HG02610 (cell line): ENCODE measurements at regions not wholly inside any gene's neighbourhood (a gene's known extent, or its start where the extent isn't known, plus 50 kb on each side); places are given as distances from the start of the nearest gene placed in this dataset.

ENCODE experiments used
- ATAC-seq: cut with Tn5 transposase; IDR thresholded peaks from one replicate; pipeline ENCODE4 v1.9.1; 2021; ENCODE audit warnings: mild to moderate bottlenecking, moderate library complexity; ENCODE audit not compliant: unreplicated experiment

GRCh38 chr4:56209767-56210166 is 177.5 kb downstream of the AASDH start:
- no peak for ATAC-seq

GRCh38 chr4:56208103-56208502 is 179.2 kb downstream of the AASDH start:
- ATAC-seq: no peak

GRCh38 chr4:56206258-56206657 is 181.0 kb downstream of the AASDH start:
- no peak for ATAC-seq

DNA sequence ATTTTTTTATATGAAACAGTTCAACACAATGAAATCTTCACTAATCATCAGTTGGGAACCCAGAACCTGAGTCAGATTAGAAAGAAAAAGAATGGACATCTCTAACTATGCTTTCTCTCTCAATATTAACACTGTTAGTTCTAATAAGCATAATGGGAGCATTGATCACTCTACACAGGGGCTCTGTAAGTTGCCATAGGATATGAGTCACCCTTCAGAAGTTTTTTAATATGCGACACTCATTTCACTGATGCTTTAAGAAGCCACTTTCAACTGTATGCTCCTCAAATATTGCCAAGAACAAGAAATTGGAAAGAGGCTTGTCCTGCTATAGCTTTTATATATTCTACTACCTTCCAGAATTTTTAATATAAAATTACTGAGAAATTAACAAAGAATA is 187.0 kb downstream of the AASDH start:
- no peak for ATAC-seq

DNA sequence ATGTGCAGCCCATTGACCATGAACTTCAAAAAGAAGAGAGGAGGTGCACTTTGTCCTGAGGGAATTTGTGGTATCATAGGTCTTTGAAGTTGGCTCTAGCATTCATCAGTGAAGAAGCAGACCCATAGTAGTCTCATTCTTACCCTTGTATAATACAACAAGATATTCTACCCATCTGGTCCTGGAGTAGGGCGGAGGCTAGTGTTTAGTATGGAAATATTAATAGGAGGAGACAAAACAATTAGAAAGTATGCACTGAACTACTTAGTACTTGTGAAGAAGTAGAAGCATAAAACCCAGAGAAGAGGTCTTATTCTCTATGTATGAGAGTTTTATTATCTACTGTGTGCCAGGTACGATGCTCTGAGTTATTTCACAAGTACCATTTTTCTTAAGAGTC is 189.0 kb downstream of the AASDH start:
- no peak for ATAC-seq

- no peak for ATAC-seq
Measured at GRCh38 chr4:56197387-56197786, 189.9 kb downstream of the AASDH start.

GRCh38 chr4:56195025-56195424 is 192.3 kb downstream of the AASDH start:
- ATAC-seq: no peak

DNA sequence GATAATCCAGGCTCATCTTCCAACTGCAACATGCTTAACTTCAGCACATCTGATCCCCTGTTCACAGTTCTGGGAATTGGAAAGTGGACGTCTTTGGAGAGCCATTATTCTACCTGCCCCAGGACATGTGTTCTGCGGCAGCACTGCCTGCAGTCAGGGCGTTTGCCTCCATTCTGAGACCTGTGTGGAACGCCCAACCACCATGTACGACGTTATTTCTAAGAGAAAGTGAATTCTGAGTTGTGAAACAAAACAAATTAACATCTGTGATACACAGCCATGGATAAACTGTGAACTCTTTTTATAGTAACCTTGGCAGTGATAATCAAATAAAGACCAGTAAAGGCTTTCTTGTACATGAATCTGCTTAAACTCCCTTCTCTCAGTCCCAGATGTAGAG is 195.8 kb downstream of the AASDH start:
- no peak for ATAC-seq

- ATAC-seq: no peak
Measured at GRCh38 chr4:56187688-56188087, 199.6 kb downstream of the AASDH start.

DNA sequence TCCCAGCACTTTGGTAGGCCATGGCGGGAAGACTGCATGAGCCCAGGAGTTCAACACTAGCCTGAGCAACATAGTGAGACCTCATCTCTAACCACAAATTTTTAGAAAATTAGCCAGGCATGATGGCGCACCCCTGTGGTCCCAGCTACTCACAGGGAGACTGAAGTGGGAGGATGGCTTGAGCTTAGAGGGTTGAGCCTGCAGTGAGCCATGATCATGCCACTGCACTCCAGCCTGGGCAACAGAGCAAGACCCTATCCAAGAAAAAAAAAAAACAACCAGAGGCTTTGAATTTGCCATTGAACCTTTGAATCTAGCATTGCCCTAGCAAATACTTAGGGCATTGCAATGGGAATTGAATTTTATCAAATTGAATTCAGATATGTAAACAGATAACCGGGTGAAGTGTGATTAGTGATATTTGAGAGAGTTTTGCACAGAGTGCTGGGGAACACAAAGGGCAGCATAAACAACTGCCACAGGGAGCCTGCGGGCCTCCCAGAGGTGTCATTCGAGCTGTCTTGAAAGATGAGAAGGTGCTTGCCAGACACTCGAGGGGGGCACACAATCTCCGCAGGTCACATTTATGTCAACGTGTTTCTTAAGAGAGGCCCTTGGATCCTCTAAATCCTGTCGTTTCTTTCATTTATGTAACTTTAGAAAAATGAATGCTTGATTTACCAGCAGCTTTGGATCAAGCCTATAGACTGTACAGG is 200.3 kb downstream of the AASDH start:
- no peak for ATAC-seq

DNA sequence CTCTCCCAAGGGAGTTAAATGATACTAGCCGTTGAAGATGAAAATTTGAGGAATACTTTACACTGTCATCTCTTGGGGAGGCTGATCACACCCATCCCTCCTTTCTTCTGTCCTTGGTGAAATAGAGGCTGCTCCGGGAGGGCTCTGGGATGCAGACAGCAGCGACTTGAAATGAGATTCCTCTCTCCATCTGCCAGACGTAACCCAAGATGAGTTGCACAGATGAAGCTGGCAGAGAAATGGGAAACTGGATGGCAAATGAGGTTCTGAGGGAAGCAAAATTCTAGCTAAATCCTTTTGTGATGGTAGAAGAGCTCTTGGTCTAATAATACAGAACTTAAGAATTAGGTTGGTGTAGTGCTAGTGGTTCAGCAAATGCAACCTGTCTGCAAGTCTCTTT is 201.4 kb downstream of the AASDH start:
- ATAC-seq: no peak

GRCh38 chr4:56184214-56184613 is 203.1 kb downstream of the AASDH start:
- ATAC-seq: no peak

DNA sequence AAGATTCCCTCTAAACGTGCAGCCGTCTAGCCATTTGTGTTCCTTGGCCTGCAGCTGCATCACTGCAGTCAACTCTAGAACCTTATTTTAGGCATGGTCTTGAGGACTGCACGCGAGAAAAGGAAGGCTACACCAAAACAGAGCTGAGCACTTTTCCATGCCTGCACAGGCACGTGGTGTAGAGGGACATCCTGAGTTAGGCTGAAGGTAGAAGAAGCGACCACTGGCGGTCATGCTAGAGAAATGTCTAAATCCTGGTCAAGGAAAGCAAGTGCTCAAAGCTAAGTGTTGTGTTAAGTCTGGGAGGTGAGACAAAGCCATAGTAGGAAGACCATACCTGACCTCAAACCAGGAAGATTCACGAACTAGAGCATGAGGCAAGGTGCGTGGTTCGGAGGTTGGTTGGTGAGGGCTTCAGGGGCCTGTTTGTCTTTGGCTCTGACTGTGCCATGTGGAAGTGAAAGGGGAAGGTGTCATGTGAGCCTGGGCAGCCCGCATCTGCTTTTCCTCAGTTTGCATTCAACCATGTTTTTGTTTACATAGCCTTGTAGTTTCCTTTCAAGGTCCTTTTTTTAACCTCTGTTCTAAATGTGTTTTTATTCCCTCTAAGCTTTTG is 203.8 kb downstream of the AASDH start:
- ATAC-seq: peak; percentile 54

DNA sequence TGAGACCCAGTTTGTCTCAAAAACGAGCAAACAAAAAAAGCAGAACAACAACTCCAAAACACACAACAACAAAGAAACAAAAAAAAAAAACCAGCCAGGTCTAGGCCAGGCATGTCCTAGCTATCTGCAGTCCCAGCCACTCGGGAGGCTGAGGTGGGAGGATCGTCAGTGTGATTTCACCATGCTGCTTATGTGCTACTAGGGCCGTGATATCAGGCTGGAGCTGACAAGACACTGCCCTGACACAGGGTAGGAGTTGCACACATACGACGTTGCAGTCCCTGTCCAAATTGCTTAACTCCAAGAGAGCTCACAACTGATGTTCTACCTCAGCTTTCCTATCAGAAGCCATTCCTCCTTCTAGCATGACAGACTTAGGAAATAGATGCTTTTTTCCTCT is 204.9 kb downstream of the AASDH start:
- ATAC-seq: no peak

DNA sequence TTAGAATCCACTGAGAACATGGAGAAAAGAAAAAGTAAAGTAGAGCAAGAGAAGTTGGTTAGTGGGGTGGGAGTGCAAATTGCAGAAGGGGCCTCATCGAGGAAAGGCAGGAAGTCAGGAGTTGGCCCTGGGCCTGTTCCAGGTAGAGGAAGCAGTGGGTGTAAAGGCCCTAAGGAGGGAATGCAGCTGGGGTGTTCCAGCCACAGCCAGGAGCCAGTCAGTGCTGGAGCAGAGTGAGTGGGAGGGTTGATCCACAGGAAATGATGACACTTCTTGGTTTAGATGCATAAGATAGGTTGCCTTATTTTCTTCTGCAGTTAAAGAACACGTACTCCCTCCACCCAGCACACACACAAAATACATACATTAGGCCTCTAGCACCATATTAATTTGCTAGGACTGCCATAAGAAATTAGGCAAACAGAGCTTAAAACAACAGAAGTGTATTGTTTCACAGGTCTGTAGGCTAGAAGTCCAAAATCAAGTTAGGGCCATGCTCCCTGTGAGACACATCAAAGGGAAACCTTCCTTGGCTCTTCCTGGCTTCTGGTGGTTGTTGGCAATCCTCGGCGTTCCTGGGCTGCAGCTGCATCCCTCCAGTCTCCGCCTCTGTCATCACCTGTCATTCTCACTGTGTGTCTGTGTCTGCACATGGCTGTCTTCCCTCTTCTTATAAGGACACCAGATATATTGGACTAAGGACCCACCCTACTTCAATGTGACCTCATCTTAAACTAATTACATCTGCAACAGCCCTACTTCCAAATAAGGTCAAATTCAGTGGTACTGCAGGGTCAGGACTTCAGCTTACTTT is 205.9 kb downstream of the AASDH start:
- no peak for ATAC-seq

DNA sequence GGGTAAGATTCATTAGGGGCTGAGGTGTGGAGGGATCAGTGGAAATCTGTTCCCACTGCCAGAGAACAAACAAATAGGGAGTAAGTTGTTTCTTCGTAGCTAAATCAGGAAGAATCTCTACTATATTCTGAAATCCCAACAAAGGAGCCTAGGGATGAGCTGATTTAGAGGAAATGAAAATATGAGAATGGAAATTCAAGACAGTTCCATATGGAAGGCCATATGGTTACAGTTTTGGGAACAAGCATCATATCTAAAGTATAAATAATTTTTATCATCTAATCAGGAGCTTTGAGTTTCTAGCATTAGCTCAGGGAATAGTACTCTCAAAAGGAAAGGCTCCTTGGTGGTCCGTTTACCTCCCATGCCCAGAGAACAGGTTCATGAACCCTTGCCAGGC is 218.2 kb downstream of the AASDH start:
- no peak for ATAC-seq

DNA sequence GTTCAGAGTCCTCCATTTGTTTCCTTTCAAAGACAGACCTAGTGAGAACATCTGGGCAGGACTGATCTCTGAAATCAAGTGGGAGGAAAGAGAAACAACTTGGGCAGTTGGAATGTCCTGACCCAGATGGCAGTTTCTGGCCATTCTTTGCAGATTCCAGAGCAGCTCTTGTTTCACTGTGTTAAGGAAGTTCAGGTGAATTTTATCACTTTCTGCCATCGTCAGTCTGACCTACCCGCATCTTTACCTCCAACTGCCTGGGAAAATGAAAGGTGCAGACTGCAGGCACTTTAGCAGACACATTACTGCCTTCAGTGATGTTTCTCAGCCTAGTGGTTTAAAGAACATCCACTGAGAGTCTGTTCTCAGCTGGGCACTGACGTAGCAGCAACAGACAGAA is 216.2 kb downstream of the CEP135 start:
- no peak for ATAC-seq

GRCh38 chr4:56160636-56161035 is 211.9 kb downstream of the CEP135 start:
- no peak for ATAC-seq

DNA sequence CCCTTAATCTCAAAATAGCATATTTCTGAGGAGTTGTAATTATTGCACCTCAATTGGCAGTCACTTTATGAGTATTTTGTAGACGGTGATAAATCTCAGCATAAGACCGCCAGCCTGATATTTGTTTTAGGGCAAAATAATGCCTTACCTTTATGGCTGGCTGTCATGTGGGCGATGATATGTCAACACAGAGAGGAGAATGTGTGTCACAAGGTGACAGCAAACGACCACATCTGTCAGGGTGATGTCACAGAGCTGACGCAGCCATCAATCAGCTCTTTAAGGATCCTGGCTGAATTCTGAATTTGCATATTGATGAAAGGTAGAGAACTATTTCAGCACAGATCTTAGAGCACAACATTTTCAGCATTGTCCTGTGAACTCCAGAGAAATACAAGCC is 209.7 kb downstream of the CEP135 start:
- no peak for ATAC-seq

- no peak for ATAC-seq
Measured at GRCh38 chr4:56156141-56156540, 207.4 kb downstream of the CEP135 start.

DNA sequence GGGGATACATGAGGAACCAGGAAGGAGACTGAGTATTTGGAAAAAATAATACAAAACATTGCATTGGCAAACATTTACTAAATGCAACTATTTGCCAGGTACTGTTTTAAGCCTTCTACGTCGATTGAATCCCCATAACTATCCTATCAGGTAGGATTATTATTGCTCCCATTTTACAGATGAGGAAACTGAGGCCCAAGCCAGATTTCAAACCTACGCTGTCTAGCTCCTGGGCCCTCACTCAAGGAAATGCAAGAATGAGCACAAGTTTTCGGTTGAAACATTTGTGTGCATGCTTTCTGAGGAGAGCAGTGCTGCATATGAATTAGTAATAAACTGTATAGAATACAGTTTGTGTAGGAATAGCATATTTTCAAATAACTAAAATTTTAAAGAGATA is 206.7 kb downstream of the CEP135 start:
- ATAC-seq: no peak

- ATAC-seq: no peak
Measured at GRCh38 chr4:56149591-56149990, 200.8 kb downstream of the CEP135 start.
